Endometrial microvascular endothelial cells (primary cell): ENCODE measurements at regions not wholly inside any gene's neighbourhood (a gene's known extent, or its start where the extent isn't known, plus 50 kb on each side); places are given as distances from the start of the nearest gene placed in this dataset.

Source experiments
- in situ Hi-C: cut with HindIII; loops from 2 replicates; pipeline ENCODE4 v1.10.0; 2017; ENCODE audit warnings: low sequenced_read_pairs, low pct_unique_long_range_greater_than_20kb; ENCODE audit errors: inconsistent ontology term

DNA sequence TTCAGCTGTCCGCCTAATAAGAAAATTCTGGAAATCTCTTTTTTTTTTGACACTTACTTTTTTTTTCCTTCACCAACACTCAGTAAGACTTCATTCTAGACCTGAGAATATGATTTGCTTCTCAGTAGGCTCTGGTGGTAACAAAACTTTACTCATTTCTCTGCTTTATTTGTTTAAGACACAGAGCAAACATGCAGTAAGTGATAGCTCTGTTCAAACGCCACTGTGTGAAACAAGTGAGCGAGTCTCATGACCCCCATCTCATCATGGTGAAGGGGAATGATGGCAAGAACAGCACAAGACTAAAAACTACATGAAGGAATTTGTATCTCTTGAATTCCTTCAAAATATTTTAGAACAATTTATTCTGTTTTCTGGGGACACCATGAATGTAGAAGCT is 541.6 kb upstream of the POU3F2 start:
- in situ Hi-C loops: no loop called here

- in situ Hi-C loops: no loop called here
Measured at GRCh38 chr6:98295515-98296175, 538.7 kb upstream of the POU3F2 start.

- in situ Hi-C loops: no loop called here
Measured at GRCh38 chr6:98308564-98308963, 525.8 kb upstream of the POU3F2 start.

DNA sequence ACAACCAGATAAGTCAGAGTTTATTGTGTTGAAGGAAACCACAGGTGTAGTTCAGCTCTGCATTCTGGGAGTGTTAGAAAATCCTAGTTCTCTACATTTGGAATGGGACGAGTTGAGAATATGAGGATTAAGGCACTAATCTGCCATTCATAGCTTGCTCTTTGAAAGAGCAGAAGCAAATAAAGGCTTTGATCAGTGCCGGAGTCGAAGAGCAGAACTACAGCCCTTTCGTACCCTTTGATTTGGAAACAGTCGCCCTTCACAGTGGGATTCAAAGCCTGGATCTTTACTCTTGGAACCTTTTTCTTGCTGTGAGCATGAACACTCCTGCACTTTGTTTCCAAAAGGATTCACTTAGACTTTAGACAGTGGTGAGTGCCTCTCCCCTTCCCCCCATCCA is 523.9 kb upstream of the POU3F2 start:
- in situ Hi-C loops: no loop called here

- in situ Hi-C loops: no loop called here
Measured at GRCh38 chr6:98323605-98324004, 510.8 kb upstream of the POU3F2 start.

GRCh38 chr6:98324446-98324845 is 509.9 kb upstream of the POU3F2 start:
- in situ Hi-C loops: no loop called here

- in situ Hi-C loops: no loop called here
Measured at GRCh38 chr6:98325366-98325765, 509.0 kb upstream of the POU3F2 start.

DNA sequence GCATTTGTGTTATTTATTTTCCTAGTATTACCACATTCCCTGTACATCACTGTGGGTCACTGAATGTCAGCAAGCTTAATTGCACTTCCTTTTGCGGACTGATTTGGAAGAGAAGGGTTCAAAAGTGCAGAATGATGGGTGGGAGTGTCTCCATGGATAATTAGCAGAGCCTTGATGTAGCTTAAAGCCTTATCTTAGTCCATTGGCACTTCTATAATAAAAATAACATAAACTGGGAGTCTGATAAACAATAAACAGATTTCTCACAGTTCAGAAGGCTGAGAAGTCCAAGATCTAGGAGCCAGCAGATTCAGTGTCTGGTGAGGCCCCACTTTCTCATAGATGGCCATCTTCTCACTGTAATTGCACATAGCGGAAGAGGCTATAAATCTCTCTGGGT is 501.1 kb upstream of the POU3F2 start:
- in situ Hi-C loops: no loop called here

DNA sequence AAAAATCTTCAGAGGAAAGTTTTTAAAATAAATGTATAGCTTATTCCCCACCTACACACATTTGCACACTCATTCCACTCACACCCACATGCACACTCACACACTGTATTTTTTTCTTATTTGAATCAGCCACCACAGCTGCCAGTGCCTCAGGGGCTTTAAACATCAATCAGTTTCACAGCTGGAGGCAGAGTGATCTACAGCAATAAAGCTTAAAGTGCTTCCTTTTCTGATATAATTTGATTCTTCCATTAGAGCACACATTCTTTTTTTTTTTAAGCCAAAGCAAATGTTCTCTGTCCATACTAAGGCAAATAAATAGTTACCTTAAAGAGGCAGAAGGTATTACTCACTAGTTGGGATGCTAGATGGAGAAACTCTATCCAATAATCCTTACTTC is 498.8 kb upstream of the POU3F2 start:
- in situ Hi-C loops: no loop called here

DNA sequence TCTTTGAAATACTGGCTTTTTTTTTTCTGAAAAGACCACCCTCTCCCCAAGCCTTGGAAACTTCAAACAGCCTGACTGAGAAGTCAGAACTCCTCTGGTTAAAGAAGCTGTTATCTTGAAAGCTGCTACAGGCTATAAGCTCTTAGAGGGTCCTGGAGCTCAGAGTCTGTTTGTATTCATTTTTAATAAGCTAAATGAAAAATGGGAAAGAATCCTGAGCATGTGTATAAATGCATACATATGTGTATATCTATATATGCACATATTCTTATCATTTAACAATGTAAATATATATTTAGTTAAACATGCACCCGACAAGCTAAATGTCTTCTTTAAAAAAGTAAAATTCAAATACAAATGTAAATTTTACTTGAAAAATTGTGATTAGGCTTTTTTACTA is 494.9 kb upstream of the POU3F2 start:
- in situ Hi-C loops: no loop called here

DNA sequence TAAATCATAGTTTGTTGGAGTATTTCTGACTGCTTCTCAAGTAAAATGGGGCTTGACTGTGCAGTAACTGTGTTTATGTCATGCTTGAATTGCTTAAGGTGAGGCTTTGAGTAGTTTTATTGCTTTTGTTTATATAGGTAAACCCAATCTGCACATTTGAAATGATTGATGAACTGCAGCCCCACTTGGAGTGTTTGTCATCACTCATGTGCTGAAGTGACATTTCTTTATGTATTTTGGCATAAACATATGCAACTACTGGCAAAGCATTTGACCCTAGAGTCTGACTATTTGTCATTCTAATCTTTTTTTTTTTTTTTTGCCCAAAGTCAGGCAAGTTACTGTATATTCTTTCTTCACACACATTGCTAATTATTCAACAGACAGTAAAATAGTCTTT is 491.4 kb upstream of the POU3F2 start:
- in situ Hi-C loops: no loop called here

GRCh38 chr6:98343797-98344196 is 490.6 kb upstream of the POU3F2 start:
- in situ Hi-C loops: no loop called here

DNA sequence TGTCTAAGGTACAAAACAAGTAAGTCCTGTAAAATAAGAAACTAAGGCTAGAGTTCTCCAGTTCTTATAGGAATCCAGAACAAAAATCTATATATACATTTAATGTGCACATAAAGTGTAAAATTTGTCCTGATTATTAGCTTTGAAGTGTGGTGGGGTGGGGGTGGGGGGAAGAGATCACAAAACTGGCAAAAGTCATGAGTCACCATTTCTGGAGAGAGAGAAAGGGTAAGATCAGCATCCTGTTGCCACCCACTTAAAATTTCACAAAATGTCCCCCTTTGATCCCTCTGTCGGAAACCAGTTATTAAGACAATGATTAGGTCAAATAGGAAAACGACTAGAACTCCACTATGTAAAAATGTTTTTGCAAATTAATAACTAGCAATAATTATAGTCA is 482.0 kb upstream of the POU3F2 start:
- in situ Hi-C loops: no loop called here

GRCh38 chr6:98358173-98358572 is 476.2 kb upstream of the POU3F2 start:
- in situ Hi-C loops: no loop called here

DNA sequence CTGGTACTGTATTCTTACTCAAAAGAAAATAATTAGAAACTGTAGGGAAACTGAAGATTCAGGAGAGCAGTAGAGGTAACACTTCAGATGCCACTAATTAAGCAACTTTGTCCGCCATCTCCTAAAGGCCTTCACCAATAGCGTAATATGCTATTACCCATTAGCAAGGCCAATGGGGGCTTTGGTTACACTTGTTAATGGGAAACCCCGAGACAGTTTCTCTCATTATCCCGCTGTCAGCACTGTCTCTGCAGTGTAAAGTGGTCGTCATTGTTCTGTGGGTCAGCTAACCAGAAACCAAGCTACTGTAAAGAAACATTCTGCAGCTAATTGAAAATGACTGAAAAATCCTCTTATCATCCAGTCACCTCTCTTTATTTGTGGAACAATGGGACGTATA is 468.0 kb upstream of the POU3F2 start:
- in situ Hi-C loops: no loop called here

- in situ Hi-C loops: no loop called here
Measured at GRCh38 chr6:98380589-98380988, 453.8 kb upstream of the POU3F2 start.

GRCh38 chr6:98382246-98382645 is 452.1 kb upstream of the POU3F2 start:
- in situ Hi-C loops: no loop called here

- in situ Hi-C loops: no loop called here
Measured at GRCh38 chr6:98384334-98384733, 450.0 kb upstream of the POU3F2 start.

DNA sequence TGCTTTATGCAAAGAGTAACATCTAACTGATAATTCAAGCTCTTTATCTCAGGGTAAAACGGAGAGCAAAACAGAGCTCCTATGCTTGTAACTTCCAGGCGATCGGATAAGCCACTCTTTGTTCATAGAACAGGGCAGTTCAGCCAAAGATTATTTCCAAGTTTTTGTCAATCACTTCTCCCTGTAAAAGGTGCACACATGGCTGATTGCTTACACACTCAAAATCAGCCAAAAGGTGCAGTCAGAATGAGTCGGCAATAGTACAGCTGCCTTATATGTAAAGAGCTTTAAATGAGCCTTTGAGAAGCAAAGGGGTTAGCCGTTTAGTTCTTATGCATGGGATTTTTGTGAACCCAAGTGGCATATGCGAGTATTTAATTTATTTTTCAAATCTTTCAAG is 449.6 kb upstream of the POU3F2 start:
- in situ Hi-C loops: no loop called here

GRCh38 chr6:98395610-98396166 is 438.7 kb upstream of the POU3F2 start:
- in situ Hi-C loops: no loop called here

DNA sequence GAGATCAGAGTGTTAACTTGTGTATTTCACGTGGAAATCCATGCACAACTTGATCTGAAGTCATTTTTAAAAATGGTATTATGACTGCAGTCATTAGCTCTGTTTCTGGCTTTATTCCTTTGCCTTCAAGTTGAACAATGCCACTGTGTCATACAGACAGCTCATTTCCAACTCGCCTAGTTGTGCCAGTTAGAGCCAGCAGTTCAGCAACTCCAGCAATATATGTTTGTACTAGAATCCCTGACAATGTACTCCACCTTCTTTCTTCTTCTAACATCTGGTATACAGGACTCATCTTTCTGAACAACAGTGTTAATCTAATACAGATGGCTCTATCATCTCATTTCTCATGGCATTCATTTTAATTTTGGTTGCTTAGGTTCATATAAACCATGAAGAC is 418.3 kb upstream of the POU3F2 start:
- in situ Hi-C loops: no loop called here
